BLaER1 treated with 17β-estradiol and CSF1 and Interleukin-3, amounts not matched to agents 10 nM and 100 nM (cell line): ENCODE measurements at regions not wholly inside any gene's neighbourhood (a gene's known extent, or its start where the extent isn't known, plus 50 kb on each side); places are given as distances from the start of the nearest gene placed in this dataset.

Experiments used
- H3K27ac ChIP-seq, 11 experiments: shearing (Covaris generic); formaldehyde crosslinking; 2 replicates each; pipeline ENCODE4 v1.8.1; 2022
- H3K27me3 ChIP-seq, 11 experiments: shearing (Covaris generic); formaldehyde crosslinking; 2 replicates each; pipeline ENCODE4 v1.8.1; 2022
- H3K36me3 ChIP-seq, 11 experiments: shearing (Covaris generic); formaldehyde crosslinking; 2 replicates each; pipeline ENCODE4 v1.8.1; 2022
- H3K4me1 ChIP-seq, 10 experiments: shearing (Covaris generic); formaldehyde crosslinking; 2 replicates each; pipeline ENCODE4 v1.8.1; 2022
- H3K4me2 ChIP-seq, 11 experiments: shearing (Covaris generic); formaldehyde crosslinking; 2 replicates each; pipeline ENCODE4 v1.8.1; 2022
- H3K4me3 ChIP-seq, 10 experiments: shearing (Covaris generic); formaldehyde crosslinking; 2 replicates each; pipeline ENCODE4 v1.8.1; 2022
- H3K9ac ChIP-seq, 11 experiments: shearing (Covaris generic); formaldehyde crosslinking; 2 replicates each; pipeline ENCODE4 v1.8.1; 2022
- H3K9me3 ChIP-seq, 11 experiments: shearing (Covaris generic); formaldehyde crosslinking; replicated peaks in 1 of 11; 2 replicates each; pipeline ENCODE4 v1.8.1; 2022
- H4K20me1 ChIP-seq, 11 experiments: shearing (Covaris generic); formaldehyde crosslinking; 2 replicates each; pipeline ENCODE4 v1.8.1; 2022
- Cebpa-rat ChIP-seq, 11 experiments: shearing (Covaris generic); IDR thresholded peaks; 2 replicates each; pipeline ENCODE4 v1.8.1; 2022

- no peak for TF ChIP-seq Cebpa-rat (IDR thresholded peaks at IDR 0.05)
- H3K36me3 ChIP-seq = no peaks in the 10 kb centered on the region
- H3K4me3 ChIP-seq = no peak overlapping the region
- H3K27me3 ChIP-seq = no peaks in the 10 kb centered on the region
- no peak overlapping the region for H3K9ac ChIP-seq
- H3K4me1 ChIP-seq = peaks cover 0 to 5% (median 0%) of the 10 kb centered on the region in 10 experiments; a peak in 3 of 20 replicates
- no peaks in the 10 kb centered on the region for H3K9me3 ChIP-seq
- H4K20me1 ChIP-seq = no peaks in the 10 kb centered on the region
- peak overlapping the region in 2 of 11 experiments; percentile 6 to 7; a peak in 2 of 22 replicates for H3K4me2 ChIP-seq
- no peak overlapping the region for H3K27ac ChIP-seq
Measured at GRCh38 chr4:30783751-30784150, 63.6 kb downstream of the PCDH7 start.

- peaks cover 0 to 17% (median 6%) of the 10 kb centered on the region in 10 experiments; a peak in 11 of 20 replicates for H3K4me1 ChIP-seq
- H3K4me2 ChIP-seq = peak overlapping the region in 4 of 11 experiments; percentile 15 to 69 (median 50); a peak in 7 of 22 replicates
- H3K27me3 ChIP-seq = no peaks in the 10 kb centered on the region
- no peaks in the 10 kb centered on the region for H3K36me3 ChIP-seq
- TF ChIP-seq Cebpa-rat (IDR thresholded peaks at IDR 0.05) = no peak
- no peak overlapping the region for H3K4me3 ChIP-seq
- H3K27ac ChIP-seq = no peak overlapping the region
- H4K20me1 ChIP-seq = no peaks in the 10 kb centered on the region
- H3K9ac ChIP-seq = no peak overlapping the region
- no peaks in the 10 kb centered on the region for H3K9me3 ChIP-seq
Measured at GRCh38 chr4:30789219-30789671, 69.1 kb downstream of the PCDH7 start.

GRCh38 chr4:30790123-30790522 lies 70.0 kb downstream of the PCDH7 start:
- TF ChIP-seq Cebpa-rat (IDR thresholded peaks at IDR 0.05) = no peak
- H3K9me3 ChIP-seq = no peaks in the 10 kb centered on the region
- H4K20me1 ChIP-seq = no peaks in the 10 kb centered on the region
- H3K4me2 ChIP-seq = peak overlapping the region in 3 of 11 experiments; percentile 48 to 69 (median 52); a peak in 5 of 22 replicates
- H3K27ac ChIP-seq = no peak overlapping the region
- no peaks in the 10 kb centered on the region for H3K27me3 ChIP-seq
- no peak overlapping the region for H3K9ac ChIP-seq
- no peaks in the 10 kb centered on the region for H3K36me3 ChIP-seq
- no peak overlapping the region for H3K4me3 ChIP-seq
- H3K4me1 ChIP-seq = peaks cover 0 to 17% (median 6%) of the 10 kb centered on the region in 10 experiments; a peak in 11 of 20 replicates

- TF ChIP-seq Cebpa-rat (IDR thresholded peaks at IDR 0.05) = no peak
- no peaks in the 10 kb centered on the region for H3K9me3 ChIP-seq
- peaks cover 0 to 17% (median 6%) of the 10 kb centered on the region in 10 experiments; a peak in 11 of 20 replicates for H3K4me1 ChIP-seq
- no peaks in the 10 kb centered on the region for H3K36me3 ChIP-seq
- no peak overlapping the region for H3K4me3 ChIP-seq
- H4K20me1 ChIP-seq = no peaks in the 10 kb centered on the region
- H3K27ac ChIP-seq = no peak overlapping the region
- H3K9ac ChIP-seq = no peak overlapping the region
- no peaks in the 10 kb centered on the region for H3K27me3 ChIP-seq
- no peak overlapping the region for H3K4me2 ChIP-seq
Measured at GRCh38 chr4:30790998-30791397, 70.8 kb downstream of the PCDH7 start.

GRCh38 chr4:30792601-30793000 lies 72.4 kb downstream of the PCDH7 start:
- no peaks in the 10 kb centered on the region for H4K20me1 ChIP-seq
- TF ChIP-seq Cebpa-rat (IDR thresholded peaks at IDR 0.05) = no peak
- H3K4me1 ChIP-seq = peaks cover 0 to 17% (median 6%) of the 10 kb centered on the region in 10 experiments; a peak in 11 of 20 replicates
- H3K9ac ChIP-seq = no peak overlapping the region
- H3K9me3 ChIP-seq = no peaks in the 10 kb centered on the region
- no peaks in the 10 kb centered on the region for H3K27me3 ChIP-seq
- no peak overlapping the region for H3K27ac ChIP-seq
- H3K36me3 ChIP-seq = no peaks in the 10 kb centered on the region
- H3K4me2 ChIP-seq = no peak overlapping the region
- H3K4me3 ChIP-seq = no peak overlapping the region

- Histone ChIP-seq H3K36me3 (no peaks in the 10 kb centered on the region), H3K4me3 (no peak overlapping the region), H3K9me3 (peaks cover 0 to 9% (median 0%) of the 10 kb centered on the region in 11 experiments; a peak in 1 of 22 replicates), H3K27me3 (no peaks in the 10 kb centered on the region), H3K4me2 (no peak overlapping the region), H3K4me1 (no peaks in the 10 kb centered on the region), H3K9ac (no peak overlapping the region), H3K27ac (no peak overlapping the region), H4K20me1 (no peaks in the 10 kb centered on the region)
- TF ChIP-seq Cebpa-rat (IDR thresholded peaks at IDR 0.05) = no peak
Measured at GRCh38 chr4:30801876-30802275, 81.7 kb downstream of the PCDH7 start.

- Histone ChIP-seq H4K20me1 (no peaks in the 10 kb centered on the region), H3K27ac (no peak overlapping the region), H3K9me3 (peaks cover 0 to 9% (median 0%) of the 10 kb centered on the region in 11 experiments; a peak in 1 of 22 replicates), H3K27me3 (no peaks in the 10 kb centered on the region), H3K4me3 (no peak overlapping the region), H3K4me1 (no peaks in the 10 kb centered on the region), H3K9ac (no peak overlapping the region), H3K4me2 (no peak overlapping the region), H3K36me3 (no peaks in the 10 kb centered on the region)
- TF ChIP-seq Cebpa-rat (IDR thresholded peaks at IDR 0.05) = no peak
Measured at GRCh38 chr4:30802622-30803323, 82.6 kb downstream of the PCDH7 start.

- Histone ChIP-seq H3K9me3 (peaks cover 0 to 9% (median 0%) of the 10 kb centered on the region in 11 experiments; a peak in 1 of 22 replicates), H3K9ac (no peak overlapping the region), H3K27ac (no peak overlapping the region), H4K20me1 (no peaks in the 10 kb centered on the region), H3K4me1 (no peaks in the 10 kb centered on the region), H3K36me3 (no peaks in the 10 kb centered on the region), H3K4me2 (no peak overlapping the region), H3K4me3 (no peak overlapping the region), H3K27me3 (no peaks in the 10 kb centered on the region)
- no peak for TF ChIP-seq Cebpa-rat (IDR thresholded peaks at IDR 0.05)
Measured at GRCh38 chr4:30808276-30808675, 88.1 kb downstream of the PCDH7 start.

- TF ChIP-seq Cebpa-rat (IDR thresholded peaks at IDR 0.05) = no peak
- H3K4me2 ChIP-seq = no peak overlapping the region
- H4K20me1 ChIP-seq = no peaks in the 10 kb centered on the region
- H3K9ac ChIP-seq = no peak overlapping the region
- no peaks in the 10 kb centered on the region for H3K4me1 ChIP-seq
- no peaks in the 10 kb centered on the region for H3K27me3 ChIP-seq
- H3K27ac ChIP-seq = no peak overlapping the region
- H3K36me3 ChIP-seq = no peaks in the 10 kb centered on the region
- H3K9me3 ChIP-seq = no peaks in the 10 kb centered on the region
- no peak overlapping the region for H3K4me3 ChIP-seq
Measured at GRCh38 chr4:30811296-30811695, 91.1 kb downstream of the PCDH7 start.

GRCh38 chr4:30815685-30816084 lies 95.5 kb downstream of the PCDH7 start:
- H3K27me3 ChIP-seq = no peaks in the 10 kb centered on the region
- peaks cover 0 to 7% (median 5%) of the 10 kb centered on the region in 10 experiments; a peak in 8 of 20 replicates for H3K4me1 ChIP-seq
- no peak overlapping the region for H3K4me2 ChIP-seq
- TF ChIP-seq Cebpa-rat (IDR thresholded peaks at IDR 0.05) = no peak
- no peaks in the 10 kb centered on the region for H3K36me3 ChIP-seq
- no peak overlapping the region for H3K27ac ChIP-seq
- no peak overlapping the region for H3K9ac ChIP-seq
- no peak overlapping the region for H3K4me3 ChIP-seq
- H4K20me1 ChIP-seq = no peaks in the 10 kb centered on the region
- no peaks in the 10 kb centered on the region for H3K9me3 ChIP-seq
